G401.6 (cell line): ENCODE measurements at regions not wholly inside any gene's neighbourhood (a gene's known extent, or its start where the extent isn't known, plus 50 kb on each side); places are given as distances from the start of the nearest gene placed in this dataset.

Experiments
- FAIRE-seq: peaks from 2 replicates; lab custom pipeline; 2012; peaks lifted over from hg19 to GRCh38; lab: Jason Lieb, UNC

GRCh38 chr2:140061240-140061639, 1281.0 kb upstream of the NXPH2 start:
- FAIRE-seq = no peak

- FAIRE-seq = no peak
Measured at GRCh38 chr2:140057928-140058327, 1277.7 kb upstream of the NXPH2 start.

- FAIRE-seq = no peak
Measured at GRCh38 chr2:140041811-140042210, 1261.6 kb upstream of the NXPH2 start.

GRCh38 chr2:140041239-140041638, 1261.0 kb upstream of the NXPH2 start:
- FAIRE-seq = no peak

GRCh38 chr2:140033638-140034037, 1253.4 kb upstream of the NXPH2 start:
- no peak for FAIRE-seq

GRCh38 chr2:140027966-140028365, 1247.8 kb upstream of the NXPH2 start:
- no peak for FAIRE-seq

GRCh38 chr2:140027320-140027719, 1247.1 kb upstream of the NXPH2 start:
- no peak for FAIRE-seq

GRCh38 chr2:140023291-140023690, 1243.1 kb upstream of the NXPH2 start:
- FAIRE-seq = no peak

- FAIRE-seq = no peak
Measured at GRCh38 chr2:140018541-140018940, 1238.4 kb upstream of the NXPH2 start.

GRCh38 chr2:140014204-140014546, 1234.0 kb upstream of the NXPH2 start:
- no peak for FAIRE-seq

GRCh38 chr2:140013545-140014203, 1233.5 kb upstream of the NXPH2 start:
- no peak for FAIRE-seq

- FAIRE-seq = no peak
Measured at GRCh38 chr2:140011287-140011686, 1231.1 kb upstream of the NXPH2 start.

GRCh38 chr2:140002110-140002509, 1221.9 kb upstream of the NXPH2 start:
- FAIRE-seq = no peak

- no peak for FAIRE-seq
Measured at GRCh38 chr2:139992711-139993345, 1212.6 kb upstream of the NXPH2 start.

- FAIRE-seq = no peak
Measured at GRCh38 chr2:139992078-139992477, 1211.9 kb upstream of the NXPH2 start.

GRCh38 chr2:139990646-139991335, 1210.6 kb upstream of the NXPH2 start:
- no peak for FAIRE-seq

GRCh38 chr2:139969323-139969722, 1189.1 kb upstream of the NXPH2 start:
- no peak for FAIRE-seq

GRCh38 chr2:139968588-139968987, 1188.4 kb upstream of the NXPH2 start:
- no peak for FAIRE-seq

- FAIRE-seq = no peak
Measured at GRCh38 chr2:139967665-139968064, 1187.5 kb upstream of the NXPH2 start.

GRCh38 chr2:139964721-139965440, 1184.7 kb upstream of the NXPH2 start:
- FAIRE-seq = no peak

GRCh38 chr2:139963863-139964355, 1183.7 kb upstream of the NXPH2 start:
- no peak for FAIRE-seq

GRCh38 chr2:139949242-139949972, 1169.2 kb upstream of the NXPH2 start:
- FAIRE-seq = no peak
